HCT116 (cell line): ENCODE measurements at regions not wholly inside any gene's neighbourhood (a gene's known extent, or its start where the extent isn't known, plus 50 kb on each side); places are given as distances from the start of the nearest gene placed in this dataset.

Experiments
- ATAC-seq: fragments of 200-7000 bp; cut with Tn5 transposase; 2 replicates; pipeline ENCODE4 v1.9.1; 2020; ENCODE audit warnings: mild to moderate bottlenecking, moderate library complexity
- BruUV-seq: library from RNA; stranded (reverse); fragments of 400-500 nt; replicated peaks from 2 replicates; lab custom pipeline; 2021; lab: Mats Ljungman, UMichigan
- CTCF ChIA-PET: fragments of 300-600 bp; sonication (Branson Sonifier 250); formaldehyde crosslinking; loops from one replicate; lab custom pipeline; 2021; ENCODE audit warnings: antibody characterized with exemption; lab: Charles Lee
- POLR2A ChIA-PET: fragments of 300-600, 350-600 bp; sonication (Branson Sonifier 250); formaldehyde crosslinking; loops from one replicate; lab custom pipeline; 2021; ENCODE audit warnings: antibody characterized with exemption; lab: Charles Lee
- RAD21 ChIA-PET, 2 experiments: fragments of 300-600 bp; sonication (Branson Sonifier 250); formaldehyde crosslinking; loops; one replicate each; lab custom pipeline; 2023; ENCODE audit warnings: low total read pairs in 2 of 2; ENCODE audit not compliant: uncharacterized antibody in 2 of 2, unreplicated experiment in 2 of 2, low non-redundant PET in 1 of 2; lab: Charles Lee
- DNase-seq: peaks from one replicate; pipeline ENCODE4 v3.0.0-alpha.2; 2010; ENCODE audit warnings: low read depth, low spot score
- H2AFZ ChIP-seq: fragments of 200-600 bp; shearing (Covaris generic), sonication (generic); 2 replicates; pipeline ENCODE4 v1.6.1; 2017; ENCODE audit warnings: low read depth, mixed run types, mixed read lengths, antibody characterized with exemption, low read length; ENCODE audit not compliant: poor library complexity, severe bottlenecking
- H3K27ac ChIP-seq: 2 replicates; pipeline ENCODE4 v1.5.1; 2012; ENCODE audit warnings: low read depth, low read length
- H3K27me3 ChIP-seq: fragments of 200-600 bp; sonication (generic); 2 replicates; pipeline ENCODE4 v1.6.1; 2016; ENCODE audit warnings: mixed run types, low read length, mixed read lengths; ENCODE audit not compliant: insufficient read depth
- H3K36me3 ChIP-seq, 2 experiments: fragments of 200-500 bp in 1 of 2; fragments of 200-600 bp in 1 of 2; sonication (Bioruptor generic) in 1 of 2; sonication (generic) in 1 of 2; 2 replicates each; pipeline versions ENCODE4 v1.5.1 to v1.6.1; 2014 to 2016; ENCODE audit warnings: low read length in 2 of 2, inconsistent platforms in 1 of 2, mixed read lengths in 1 of 2, mixed run types in 1 of 2; ENCODE audit not compliant: insufficient read depth in 2 of 2, control insufficient read depth in 1 of 2
- H3K4me1 ChIP-seq, 2 experiments: fragments of 200-600 bp in 1 of 2; sonication (generic) in 1 of 2; 2 replicates each; pipeline versions ENCODE4 v1.5.1 to v1.6.1; 2012 to 2017; ENCODE audit warnings: low read length in 2 of 2, inconsistent platforms in 1 of 2, mild to moderate bottlenecking in 1 of 2, mixed read lengths in 1 of 2, mixed run types in 1 of 2, moderate library complexity in 1 of 2; ENCODE audit not compliant: insufficient read depth in 2 of 2, control insufficient read depth in 1 of 2
- H3K4me2 ChIP-seq: fragments of 200-600 bp; sonication (generic); 2 replicates; pipeline ENCODE4 v1.6.1; 2017; ENCODE audit warnings: mixed run types, low read length, mixed read lengths
- H3K4me3 ChIP-seq, 2 experiments: fragments of 200-600 bp in 1 of 2; sonication (generic) in 1 of 2; replicated peaks in 1 of 2; 2 replicates each; pipeline ENCODE4 v1.5.1; 2011 to 2016; ENCODE audit warnings: low read length in 2 of 2, control low read depth in 1 of 2, low read depth in 1 of 2, mild to moderate bottlenecking in 1 of 2, mixed read lengths in 1 of 2, mixed run types in 1 of 2
- H3K79me2 ChIP-seq: fragments of 200-600 bp; sonication (generic); 2 replicates; pipeline ENCODE4 v1.6.1; 2017; ENCODE audit warnings: mild to moderate bottlenecking, mixed run types, low read length, moderate library complexity, mixed read lengths; ENCODE audit not compliant: insufficient read depth
- H3K9ac ChIP-seq: fragments of 200-600 bp; sonication (generic); 2 replicates; pipeline ENCODE4 v1.6.1; 2016; ENCODE audit warnings: low read length, mixed read lengths
- H3K9me2 ChIP-seq: fragments of 200-600 bp; sonication (generic), shearing (Covaris generic); 2 replicates; pipeline ENCODE4 v1.6.1; 2017; ENCODE audit warnings: mixed run types, mild to moderate bottlenecking, moderate library complexity; ENCODE audit not compliant: insufficient read depth
- H3K9me3 ChIP-seq, 2 experiments: fragments of 200-500 bp in 1 of 2; fragments of 200-600 bp in 1 of 2; sonication (Bioruptor generic) in 1 of 2; sonication (generic) in 1 of 2; 2 replicates each; pipeline ENCODE4 v1.6.1; 2014 to 2017; ENCODE audit warnings: low read length in 2 of 2, mixed read lengths in 2 of 2, inconsistent platforms in 1 of 2, low read depth in 1 of 2, mild to moderate bottlenecking in 1 of 2, mixed run types in 1 of 2, moderate library complexity in 1 of 2; ENCODE audit not compliant: control insufficient read depth in 1 of 2, insufficient read depth in 1 of 2
- H4K20me1 ChIP-seq: fragments of 200-600 bp; sonication (generic), shearing (Covaris generic); 2 replicates; pipeline ENCODE4 v1.6.1; 2017; ENCODE audit warnings: mixed run types, mild to moderate bottlenecking, moderate library complexity; ENCODE audit not compliant: insufficient read depth
- CEBPB ChIP-seq: IDR thresholded peaks from 2 replicates; pipeline ENCODE4 v1.6.1; 2012; ENCODE audit warnings: low read depth
- EGR1 ChIP-seq: IDR thresholded peaks from 2 replicates; pipeline ENCODE4 v1.6.1; 2012; ENCODE audit warnings: low read depth
- ELF1 ChIP-seq: IDR thresholded peaks from 2 replicates; pipeline ENCODE4 v1.6.1; 2012; ENCODE audit warnings: low read depth, borderline replicate concordance
- EZH2phosphoT487 ChIP-seq: fragments of 200-600 bp; IDR thresholded peaks from 2 replicates; pipeline ENCODE4 v1.6.1; 2018; ENCODE audit warnings: antibody characterized with exemption, borderline replicate concordance
- JUND ChIP-seq: IDR thresholded peaks from 2 replicates; pipeline ENCODE4 v1.6.1; 2012
- POLR2AphosphoS5 ChIP-seq: IDR thresholded peaks from 2 replicates; pipeline ENCODE4 v1.6.1; 2011; ENCODE audit warnings: mild to moderate bottlenecking, low read depth, low read length, moderate library complexity
- SRF ChIP-seq: IDR thresholded peaks from 2 replicates; pipeline ENCODE4 v1.6.1; 2012; ENCODE audit warnings: low read depth
- TCF7L2 ChIP-seq: IDR thresholded peaks from 2 replicates; pipeline ENCODE4 v1.7.0; 2011; ENCODE audit warnings: borderline replicate concordance, inconsistent platforms; ENCODE audit not compliant: insufficient read depth, insufficient read length; ENCODE audit errors: extremely low read depth
- YY1 ChIP-seq: IDR thresholded peaks from 2 replicates; pipeline ENCODE4 v1.6.1; 2011; ENCODE audit warnings: low read length, low read depth, moderate library complexity, mild to moderate bottlenecking; ENCODE audit not compliant: insufficient replicate concordance; ENCODE audit errors: extremely low read depth
- ZBTB33 ChIP-seq: IDR thresholded peaks from 2 replicates; pipeline ENCODE4 v1.6.1; 2011; ENCODE audit warnings: mild to moderate bottlenecking, low read length, moderate library complexity; ENCODE audit not compliant: insufficient replicate concordance; ENCODE audit errors: extremely low read depth
- ZNF274 ChIP-seq: fragments of 200-500 bp; sonication (Bioruptor generic); IDR thresholded peaks from 2 replicates; pipeline ENCODE4 v1.6.1; 2014; ENCODE audit warnings: mild to moderate bottlenecking, low read depth, low read length, inconsistent platforms
- intact Hi-C: fragments of 100-400 bp; cut with micrococcal nuclease; formaldehyde crosslinking; loops from 2 replicates; pipeline ENCODE4 v1.10.0; 2022

GRCh38 chr2:83015035-83015715 is 1443.9 kb downstream of the SUCLG1 start:
- Histone ChIP-seq H3K4me3 (no peak overlapping the region), H3K9me2 (no peaks in the 10 kb centered on the region), H4K20me1 (no peaks in the 10 kb centered on the region), H3K36me3 (no peaks in the 10 kb centered on the region), H3K27me3 (no peaks in the 10 kb centered on the region), H3K9me3 (no peaks in the 10 kb centered on the region), H3K9ac (no peak overlapping the region), H3K79me2 (no peaks in the 10 kb centered on the region), H3K4me1 (no peaks in the 10 kb centered on the region), H2AFZ (no peak overlapping the region), H3K27ac (no peak overlapping the region), H3K4me2 (no peak overlapping the region)
- ChIA-PET POLR2A (no interaction called here), RAD21 (no interaction called here), CTCF (no interaction called here)
- no peak for ATAC-seq
- no peak for DNase-seq
- BruUV-seq, result no TSS peak
- no peak for TF ChIP-seq SRF
- TF ChIP-seq POLR2AphosphoS5, result no peak
- no peak for TF ChIP-seq EGR1
- TF ChIP-seq CEBPB, result no peak
- TF ChIP-seq EZH2phosphoT487, result no peak
- TF ChIP-seq JUND, result no peak
- TF ChIP-seq ELF1, result no peak
- no peak for TF ChIP-seq YY1
- no peak for TF ChIP-seq ZBTB33
- no peak for TF ChIP-seq ZNF274
- no peak for TF ChIP-seq TCF7L2
- intact Hi-C loops, result no loop called here
